ENCODE measurements at regions not wholly inside any gene's neighbourhood (a gene's known extent, or its start where the extent isn't known, plus 50 kb on each side); places are given as distances from the start of the nearest gene placed in this dataset.

GRCh38 chr5:156020647-156021046 is 306.3 kb upstream of the SGCD start:
- Histone ChIP-seq H3K36me3 (no peaks in the 10 kb centered on the region), H3K4me1 (no peaks in the 10 kb centered on the region), H3K27me3 (no peaks in the 10 kb centered on the region), H3K4me3 (replicated peaks in 1 of 3) (no peak overlapping the region), H3K9me3 (no peaks in the 10 kb centered on the region), H3K27ac (no peak overlapping the region)
- TF ChIP-seq POLR2A (IDR thresholded peaks at IDR 0.05) (no peak), CTCF (IDR thresholded peaks at IDR 0.05) (no peak)
- intact Hi-C loops (cut with DNase I): no loop called here
- 79 to 84% methylated on average over 3 of the region's 3 CpGs for WGBS, 2 donors
- DNase-seq: no peak

- no peak overlapping the region for H3K27ac ChIP-seq
- no peaks in the 10 kb centered on the region for H3K4me1 ChIP-seq
- H3K4me3 ChIP-seq (replicated peaks in 1 of 3): no peak overlapping the region
- no peaks in the 10 kb centered on the region for H3K9me3 ChIP-seq
- TF ChIP-seq CTCF (IDR thresholded peaks at IDR 0.05): no peak
- TF ChIP-seq POLR2A (IDR thresholded peaks at IDR 0.05): no peak
- DNase-seq: no peak
- H3K36me3 ChIP-seq: no peaks in the 10 kb centered on the region
- intact Hi-C loops (cut with DNase I): no loop called here
- no peaks in the 10 kb centered on the region for H3K27me3 ChIP-seq
- 95 to 97% methylated on average over 1 of the region's 1 CpG for WGBS, 2 donors
Observed at GRCh38 chr5:156021866-156022265, 305.1 kb upstream of the SGCD start.

GRCh38 chr5:156025656-156026055 is 301.3 kb upstream of the SGCD start:
- intact Hi-C loops (cut with DNase I): no loop called here
- Histone ChIP-seq H3K9me3 (no peaks in the 10 kb centered on the region), H3K4me1 (no peaks in the 10 kb centered on the region), H3K4me3 (replicated peaks in 1 of 3) (no peak overlapping the region), H3K27ac (no peak overlapping the region), H3K36me3 (no peaks in the 10 kb centered on the region), H3K27me3 (no peaks in the 10 kb centered on the region)
- WGBS, 2 donors: 74 to 76% methylated on average over 1 of the region's 1 CpG
- DNase-seq: no peak
- TF ChIP-seq POLR2A (IDR thresholded peaks at IDR 0.05): no peak
- no peak for TF ChIP-seq CTCF (IDR thresholded peaks at IDR 0.05)

GRCh38 chr5:156031181-156031580 is 295.8 kb upstream of the SGCD start:
- peaks cover 9 to 13% of the 10 kb centered on the region in 2 donors for H3K4me1 ChIP-seq
- no peak overlapping the region for H3K27ac ChIP-seq
- intact Hi-C loops (cut with DNase I): no loop called here
- peak; percentile 21 to 29 for DNase-seq
- H3K4me3 ChIP-seq (replicated peaks in 1 of 3): no peak overlapping the region
- H3K27me3 ChIP-seq: no peaks in the 10 kb centered on the region
- H3K9me3 ChIP-seq: no peaks in the 10 kb centered on the region
- WGBS, 2 donors: 31 to 34% methylated on average over 1 of the region's 1 CpG
- H3K36me3 ChIP-seq: no peaks in the 10 kb centered on the region
- TF ChIP-seq CTCF (IDR thresholded peaks at IDR 0.05) (no peak), POLR2A (IDR thresholded peaks at IDR 0.05) (no peak)

- Histone ChIP-seq H3K4me3 (replicated peaks in 1 of 3) (no peak overlapping the region), H3K27ac (no peak overlapping the region)
- intact Hi-C loops (cut with DNase I): no loop called here
Observed at GRCh38 chr5:156036640-156037039, 290.3 kb upstream of the SGCD start.

More at GRCh38 chr5:156036640-156037039, 290.3 kb upstream of the SGCD start:
- Histone ChIP-seq H3K9me3 (no peaks in the 10 kb centered on the region), H3K4me1 (peaks cover 11 to 13% of the 10 kb centered on the region in 2 donors), H3K27me3 (no peaks in the 10 kb centered on the region), H3K36me3 (no peaks in the 10 kb centered on the region)
- peak in 1 of 2 donors; percentile 3 for DNase-seq
- TF ChIP-seq CTCF (IDR thresholded peaks at IDR 0.05) (no peak), POLR2A (IDR thresholded peaks at IDR 0.05) (no peak)
